ENCODE measurements at regions not wholly inside any gene's neighbourhood (a gene's known extent, or its start where the extent isn't known, plus 50 kb on each side); places are given as distances from the start of the nearest gene placed in this dataset.

- TF ChIP-seq ARNTL (CRISPR knock-in tag; IDR thresholded peaks at IDR 0.05; ENCODE audit: borderline replicate concordance, low read depth) = no peak
- no peak for TF ChIP-seq PPARA (CRISPR knock-in tag; IDR thresholded peaks at IDR 0.05; ENCODE audit: borderline replicate concordance)
- no peak for TF ChIP-seq TCF4 (CRISPR knock-in tag; IDR thresholded peaks at IDR 0.05; ENCODE audit: borderline replicate concordance)
- TF ChIP-seq GLIS3 (CRISPR knock-in tag; IDR thresholded peaks at IDR 0.05) = no peak
- no peak for TF ChIP-seq PATZ1 (CRISPR knock-in tag; IDR thresholded peaks at IDR 0.05; ENCODE audit: borderline replicate concordance)
- no peak for TF ChIP-seq ZNF8 (CRISPR knock-in tag; IDR thresholded peaks at IDR 0.05)
- no peak for TF ChIP-seq CSDC2 (CRISPR knock-in tag; IDR thresholded peaks at IDR 0.05)
- no peak for TF ChIP-seq ZNF70 (CRISPR knock-in tag; IDR thresholded peaks at IDR 0.05)
- TF ChIP-seq ZFP30 (CRISPR knock-in tag; IDR thresholded peaks at IDR 0.05) = no peak
- no peak for TF ChIP-seq POU6F1 (CRISPR knock-in tag; IDR thresholded peaks at IDR 0.05; ENCODE audit: borderline replicate concordance, low read depth)
- TF ChIP-seq TOX (CRISPR knock-in tag; IDR thresholded peaks at IDR 0.05; ENCODE audit: borderline replicate concordance) = no peak
- no peak for TF ChIP-seq RARB (CRISPR knock-in tag; IDR thresholded peaks at IDR 0.05)
- TF ChIP-seq OSR1 (CRISPR knock-in tag; IDR thresholded peaks at IDR 0.05) = no peak
- no peak for TF ChIP-seq BACH2 (CRISPR knock-in tag; IDR thresholded peaks at IDR 0.05; ENCODE audit: borderline replicate concordance)
- no peak for TF ChIP-seq ZC3H10 (CRISPR knock-in tag; IDR thresholded peaks at IDR 0.05)
- ATAC-seq = no peak
Observed at GRCh38 chr16:9332574-9333148, 241.2 kb downstream of the HAPSTR1 start.

GRCh38 chr16:9333469-9333868 is 242.0 kb downstream of the HAPSTR1 start:
- no peak for ATAC-seq
- TF ChIP-seq POU6F1 (CRISPR knock-in tag; IDR thresholded peaks at IDR 0.05; ENCODE audit: borderline replicate concordance, low read depth) (no peak), ESRRG (CRISPR knock-in tag; IDR thresholded peaks at IDR 0.05) (no peak), GLIS3 (CRISPR knock-in tag; IDR thresholded peaks at IDR 0.05) (no peak), OSR1 (CRISPR knock-in tag; IDR thresholded peaks at IDR 0.05) (no peak), TCF4 (CRISPR knock-in tag; IDR thresholded peaks at IDR 0.05; ENCODE audit: borderline replicate concordance) (no peak), TOX (CRISPR knock-in tag; IDR thresholded peaks at IDR 0.05; ENCODE audit: borderline replicate concordance) (no peak), PPARA (CRISPR knock-in tag; IDR thresholded peaks at IDR 0.05; ENCODE audit: borderline replicate concordance) (no peak), CREB5 (CRISPR knock-in tag; IDR thresholded peaks at IDR 0.05; ENCODE audit: low read depth) (no peak), BACH2 (CRISPR knock-in tag; IDR thresholded peaks at IDR 0.05; ENCODE audit: borderline replicate concordance) (no peak)

GRCh38 chr16:9334103-9334502 is 242.7 kb downstream of the HAPSTR1 start:
- ATAC-seq = no peak
- TF ChIP-seq OSR1 (CRISPR knock-in tag; IDR thresholded peaks at IDR 0.05) (no peak), RARB (CRISPR knock-in tag; IDR thresholded peaks at IDR 0.05) (no peak), POU6F1 (CRISPR knock-in tag; IDR thresholded peaks at IDR 0.05; ENCODE audit: borderline replicate concordance, low read depth) (no peak), BACH2 (CRISPR knock-in tag; IDR thresholded peaks at IDR 0.05; ENCODE audit: borderline replicate concordance) (no peak), PPARA (CRISPR knock-in tag; IDR thresholded peaks at IDR 0.05; ENCODE audit: borderline replicate concordance) (no peak), SNAI2 (CRISPR knock-in tag; IDR thresholded peaks at IDR 0.05) (no peak), ZNF8 (CRISPR knock-in tag; IDR thresholded peaks at IDR 0.05) (no peak), ZC3H10 (CRISPR knock-in tag; IDR thresholded peaks at IDR 0.05) (no peak), ZFP3 (CRISPR knock-in tag; IDR thresholded peaks at IDR 0.05) (no peak), GLIS3 (CRISPR knock-in tag; IDR thresholded peaks at IDR 0.05) (no peak), TCF4 (CRISPR knock-in tag; IDR thresholded peaks at IDR 0.05; ENCODE audit: borderline replicate concordance) (no peak)

Measured in SK-N-SH treated with all-trans-retinoic acid at 6 μM for 48 hours (cell line).